Adrenal gland (tissue), 5 donors: ENCODE measurements at regions not wholly inside any gene's neighbourhood (a gene's known extent, or its start where the extent isn't known, plus 50 kb on each side); places are given as distances from the start of the nearest gene placed in this dataset.

Experiments used
- CTCF ChIP-seq, 6 experiments: fragments of 450-650 bp in 4 of 6; fragments of 200-600 bp in 2 of 6; sonication (generic) in 1 of 6; IDR thresholded peaks; 1 replicate in 5 of 6; 2 replicates in 1 of 6; pipeline versions ENCODE4 v1.5.1 to v1.8.0; 2016 to 2021; ENCODE audit warnings: antibody characterized with exemption in 6 of 6, mild to moderate bottlenecking in 2 of 6, moderate library complexity in 1 of 6
- POLR2A ChIP-seq, 2 donors: fragments of 450-650 bp; IDR thresholded peaks; one replicate each; pipeline ENCODE4 v1.6.1; 2017; ENCODE audit warnings: antibody characterized with exemption in 2 of 2, mild to moderate bottlenecking in 2 of 2, moderate library complexity in 1 of 2
- donor health status: DM: no; HTN: no; CAD: no.

GRCh38 chr21:14602382-14602958, 56.4 kb upstream of the SAMSN1 start:
- TF ChIP-seq POLR2A (IDR thresholded peaks at IDR 0.05) (no peak), CTCF (IDR thresholded peaks at IDR 0.05) (no peak)
